ENCODE measurements at regions not wholly inside any gene's neighbourhood (a gene's known extent, or its start where the extent isn't known, plus 50 kb on each side); places are given as distances from the start of the nearest gene placed in this dataset.

- DNase-seq = no peak
These were observed 309.2 kb upstream of the PRMT6 start for GRCh38 chr1:106747232-106747631.

GRCh38 chr1:106747791-106748190, 308.7 kb upstream of the PRMT6 start:
- no peak for DNase-seq

GRCh38 chr1:106748606-106749005, 307.9 kb upstream of the PRMT6 start:
- no peak for DNase-seq

- DNase-seq = no peak
These were observed 307.0 kb upstream of the PRMT6 start for GRCh38 chr1:106749491-106749890.

DNA sequence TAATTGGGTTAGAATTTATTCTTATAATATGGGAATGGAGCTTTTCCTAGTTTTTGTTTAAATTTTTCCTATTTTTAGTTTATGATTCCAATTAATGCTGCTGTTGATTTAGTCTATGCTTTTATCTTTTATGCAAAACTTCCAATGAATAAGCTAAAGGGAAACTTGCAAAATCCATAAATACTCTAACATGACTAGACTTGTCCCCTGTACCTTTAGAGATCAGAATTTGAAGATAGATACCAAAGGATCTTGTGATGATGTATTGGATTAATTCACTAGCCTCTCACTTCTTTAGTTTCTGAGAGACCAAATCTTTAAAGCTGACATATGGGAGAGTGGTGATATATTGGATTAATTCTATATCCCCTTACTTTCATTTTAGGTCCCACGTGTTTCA, 306.6 kb upstream of the PRMT6 start:
- no peak for DNase-seq

DNA sequence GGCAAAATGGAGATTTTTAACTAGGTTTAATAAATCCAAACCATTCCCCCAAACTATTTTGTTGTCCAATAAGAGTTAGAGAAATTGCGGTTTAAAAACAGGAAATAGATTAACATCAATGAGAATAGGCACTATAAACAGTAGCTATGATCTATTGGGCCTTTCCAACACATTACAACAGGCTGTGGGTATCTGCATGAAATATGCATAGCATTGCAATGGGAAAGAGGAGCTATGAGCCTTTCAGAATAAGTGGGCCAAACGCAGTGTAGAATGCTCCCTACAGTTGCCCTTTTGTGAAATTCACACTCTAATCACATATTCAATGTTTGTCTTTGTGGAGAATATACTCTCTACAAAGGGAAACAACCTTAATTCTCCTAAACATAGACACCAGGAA, 305.5 kb upstream of the PRMT6 start:
- DNase-seq = no peak

GRCh38 chr1:106753066-106753465, 303.4 kb upstream of the PRMT6 start:
- DNase-seq = no peak

GRCh38 chr1:106754957-106755356, 301.5 kb upstream of the PRMT6 start:
- DNase-seq = no peak

GRCh38 chr1:106755682-106756406, 300.6 kb upstream of the PRMT6 start:
- DNase-seq = peak; percentile 65

DNA sequence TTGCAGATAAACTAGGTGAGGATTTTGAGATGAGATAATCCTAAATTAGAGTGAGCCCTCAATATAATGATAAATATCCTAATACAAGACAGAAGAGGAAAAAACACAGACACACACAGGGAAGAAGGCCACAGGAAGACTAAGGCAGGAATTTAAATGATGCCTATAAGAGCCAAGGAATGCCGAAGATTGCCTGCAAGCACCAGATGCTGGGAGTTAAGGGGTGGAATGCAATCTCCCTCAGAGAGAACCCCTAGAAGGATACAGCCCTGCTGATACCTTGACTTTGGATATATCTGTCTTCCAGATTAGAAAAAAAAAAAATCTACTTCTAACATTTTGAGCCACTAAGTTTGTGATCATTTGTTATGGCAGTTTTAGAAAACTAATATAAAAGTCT, 299.7 kb upstream of the PRMT6 start:
- DNase-seq = no peak

DNA sequence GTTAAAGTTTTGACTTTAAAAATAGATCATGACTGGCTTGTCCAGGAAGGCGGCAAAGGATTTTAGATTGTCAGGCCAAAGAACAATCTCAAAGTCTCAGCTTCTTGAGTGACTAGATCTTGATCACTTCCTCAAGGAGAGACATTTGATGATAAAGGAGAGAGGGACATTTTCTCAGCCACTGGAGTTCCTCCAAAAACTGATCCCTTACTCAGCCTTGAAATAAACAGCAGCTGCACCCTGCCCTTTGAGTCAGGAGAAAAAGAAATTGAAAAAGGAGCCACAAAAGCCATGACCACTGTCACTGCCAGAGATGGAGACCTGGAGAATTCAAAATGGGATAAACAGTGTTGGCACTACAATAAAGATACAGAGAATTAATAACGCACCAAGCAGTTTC, 288.4 kb upstream of the PRMT6 start:
- no peak for DNase-seq

DNA sequence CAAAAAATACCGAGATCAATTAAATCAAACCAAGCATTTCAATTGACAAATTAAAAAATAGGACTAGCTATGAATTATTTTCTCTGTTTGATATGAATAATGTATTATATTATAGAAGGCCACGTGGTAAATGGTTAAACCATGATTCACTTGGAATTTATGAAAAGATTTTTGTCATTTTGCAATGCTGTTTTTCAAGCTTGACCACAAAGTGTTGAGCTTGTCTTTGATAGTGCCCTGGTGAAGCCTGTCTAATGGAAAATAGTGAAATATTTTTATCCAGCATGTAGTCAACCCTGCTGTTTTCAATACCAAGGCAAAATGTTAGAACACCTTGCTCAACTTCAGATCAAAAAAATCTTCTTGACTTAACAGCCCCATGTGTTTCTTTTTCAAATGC, 288.0 kb upstream of the PRMT6 start:
- DNase-seq = no peak

DNA sequence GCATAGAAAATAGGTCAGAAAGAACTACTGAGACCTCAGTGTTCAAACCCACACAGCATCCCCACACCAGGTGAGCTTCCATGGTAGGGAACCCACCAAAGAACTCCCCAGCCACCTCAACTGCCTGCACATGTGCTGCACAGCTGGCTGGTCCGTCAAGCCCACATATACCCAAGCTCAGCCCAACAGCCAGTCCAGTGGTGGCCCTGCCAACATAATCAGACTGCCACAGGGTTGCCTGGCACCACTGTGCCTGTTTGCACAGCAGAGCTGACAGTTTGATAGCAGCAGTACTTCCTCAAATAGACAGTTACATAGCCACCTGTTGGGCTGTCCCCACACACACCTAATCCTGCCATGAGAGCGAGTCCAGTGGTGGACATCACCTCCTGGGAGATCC, 283.3 kb upstream of the PRMT6 start:
- DNase-seq = peak; percentile 39

GRCh38 chr1:106780066-106780465, 276.4 kb upstream of the PRMT6 start:
- no peak for DNase-seq

DNA sequence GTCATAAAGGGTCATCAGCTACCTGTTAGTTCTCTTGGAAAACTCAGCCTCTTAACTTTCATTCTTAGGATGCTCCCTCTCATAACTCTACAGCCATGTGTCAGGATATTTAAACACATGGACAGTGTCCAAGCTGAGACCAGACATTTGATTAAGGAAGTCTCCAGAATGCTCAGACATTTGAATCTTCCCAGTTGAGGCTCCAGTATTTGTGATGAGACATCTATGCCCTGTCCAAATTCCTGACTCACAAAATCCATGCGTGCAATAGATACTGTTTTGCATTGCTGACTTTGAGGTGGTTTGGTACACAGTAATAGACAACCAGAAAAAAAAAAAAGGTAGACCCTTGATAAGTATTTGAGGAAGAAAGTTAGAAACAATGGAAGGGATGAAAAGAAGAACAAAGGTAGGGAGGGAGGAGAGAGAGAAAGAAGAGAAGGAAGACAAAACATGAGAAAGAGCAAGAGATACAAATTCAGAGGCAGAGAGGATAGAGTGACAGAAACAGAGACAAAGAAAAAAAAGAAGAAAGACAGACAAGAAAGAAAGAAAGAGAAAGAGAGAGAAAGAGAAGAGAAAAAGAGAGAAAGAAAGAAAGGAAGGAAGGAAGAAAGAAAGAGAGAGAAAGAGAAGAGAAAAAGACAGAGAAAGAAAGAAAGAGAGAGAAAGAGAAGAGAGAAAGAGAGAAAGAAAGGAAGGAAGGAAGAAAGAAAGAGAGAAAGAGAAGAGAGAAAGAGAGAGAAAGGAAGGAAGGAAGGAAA, 275.5 kb upstream of the PRMT6 start:
- no peak for DNase-seq

DNA sequence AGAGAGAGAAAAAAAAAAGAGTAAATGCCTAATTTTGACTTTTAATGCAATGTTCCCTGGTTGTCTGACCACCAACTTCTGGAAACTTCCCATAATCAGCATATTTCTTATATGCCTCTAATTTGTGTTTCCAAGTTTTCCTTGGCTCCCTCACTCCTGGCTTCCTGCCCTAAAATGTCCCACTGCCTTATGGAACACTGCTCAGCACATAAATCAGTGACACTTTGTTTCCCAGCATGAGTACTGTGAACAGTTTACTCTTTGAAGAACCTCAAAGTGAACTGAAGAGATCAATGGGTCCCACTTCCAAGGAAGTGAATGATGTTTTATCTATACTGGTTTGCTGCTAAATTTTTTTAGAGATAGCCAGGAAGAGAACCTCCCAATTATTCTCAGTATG, 271.3 kb upstream of the PRMT6 start:
- DNase-seq = no peak

DNA sequence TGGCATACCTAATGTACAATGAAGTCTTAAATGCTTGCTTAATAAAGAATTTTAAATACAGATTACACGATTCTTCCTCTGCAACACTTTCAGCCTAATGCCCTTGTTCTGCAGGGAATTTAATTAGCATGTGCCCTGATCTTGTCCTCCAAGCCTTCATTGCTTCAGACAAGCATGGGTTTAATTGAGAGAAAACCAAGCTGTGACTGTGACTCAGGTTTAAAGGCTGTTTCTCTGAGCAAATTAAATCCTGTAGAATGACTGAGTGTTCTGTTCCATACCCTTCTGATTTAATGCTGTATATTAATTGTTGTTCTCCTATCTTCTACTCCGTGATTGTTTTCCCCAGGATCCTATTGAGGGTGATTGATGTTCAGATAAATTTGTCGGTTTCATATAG, 269.0 kb upstream of the PRMT6 start:
- DNase-seq = no peak

DNA sequence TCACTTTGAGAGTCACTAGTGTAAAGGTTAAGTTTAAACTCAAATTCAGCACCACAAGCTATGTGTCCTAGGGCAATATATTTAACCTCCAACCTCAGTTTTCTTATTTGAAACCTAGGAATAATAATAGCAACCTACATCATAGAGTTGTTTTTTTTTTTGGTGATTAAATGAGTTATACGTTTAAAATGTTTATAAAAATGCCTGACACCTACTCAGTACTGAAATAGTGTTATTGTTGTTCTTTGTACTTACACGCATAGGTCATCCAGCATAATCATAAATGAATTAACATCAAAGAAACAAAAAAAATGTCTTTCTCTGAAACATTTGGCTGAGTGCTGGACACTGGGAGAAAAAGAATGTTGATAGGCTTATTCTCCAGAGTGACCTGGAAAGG, 266.8 kb upstream of the PRMT6 start:
- DNase-seq = no peak

DNA sequence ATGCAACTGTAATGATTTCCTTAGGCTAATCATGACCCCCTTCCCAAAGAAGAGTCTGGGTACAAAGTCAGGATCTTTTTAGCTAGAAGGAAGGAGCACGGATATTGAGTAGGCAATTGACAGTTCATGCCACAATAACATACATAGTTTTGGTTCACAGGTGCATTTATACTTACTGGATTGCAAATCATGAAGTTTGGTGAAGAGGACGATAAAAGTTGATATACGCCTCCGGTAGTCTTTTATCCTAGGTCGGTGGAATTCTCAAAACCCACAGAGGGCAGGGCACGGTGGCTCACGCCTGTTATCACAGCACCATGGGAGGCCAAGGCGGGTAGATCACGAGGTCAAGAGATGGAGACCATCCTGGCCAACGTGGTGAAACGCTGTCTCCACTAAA, 265.4 kb upstream of the PRMT6 start:
- no peak for DNase-seq

- no peak for DNase-seq
These were observed 262.8 kb upstream of the PRMT6 start for GRCh38 chr1:106793651-106794050.

GRCh38 chr1:106798991-106799390, 257.5 kb upstream of the PRMT6 start:
- no peak for DNase-seq

DNA sequence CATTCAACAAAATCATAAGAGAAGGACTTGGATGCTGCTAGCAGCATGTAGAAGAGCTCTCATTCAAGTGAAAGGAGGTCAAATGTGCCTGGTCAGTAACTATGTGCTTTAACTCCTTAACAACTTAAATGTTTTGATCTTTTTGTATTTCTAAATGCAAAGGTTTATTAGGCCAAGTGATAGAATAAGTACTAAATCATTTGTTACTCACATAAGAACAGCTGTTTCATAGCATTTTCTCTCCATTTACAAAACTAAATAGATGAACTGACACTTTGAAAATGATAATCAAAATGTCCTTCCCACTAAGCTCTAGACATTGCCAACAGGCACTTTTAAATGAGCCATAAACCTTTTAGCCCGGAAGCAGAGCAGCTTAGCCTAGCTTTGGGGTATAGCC, 254.3 kb upstream of the PRMT6 start:
- no peak for DNase-seq

DNA sequence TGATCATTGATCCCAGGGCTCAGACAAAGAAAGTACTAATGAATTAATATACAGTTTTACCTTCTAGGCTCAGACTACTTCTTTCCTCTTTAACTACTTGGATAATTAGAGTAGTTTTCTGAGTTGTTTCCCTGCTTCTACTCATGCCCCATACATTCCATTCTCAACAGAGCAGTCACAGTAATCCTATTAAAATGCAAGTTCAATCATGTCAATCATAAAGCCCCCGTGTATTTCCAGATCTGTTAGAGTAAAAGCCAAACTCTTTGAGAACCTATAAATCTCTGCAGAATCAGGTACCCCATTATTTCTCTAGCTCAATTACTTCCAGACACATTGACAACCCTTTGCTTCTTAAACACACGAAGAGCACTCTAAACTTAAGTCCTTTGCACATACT, 242.1 kb upstream of the PRMT6 start:
- no peak for DNase-seq

DNA sequence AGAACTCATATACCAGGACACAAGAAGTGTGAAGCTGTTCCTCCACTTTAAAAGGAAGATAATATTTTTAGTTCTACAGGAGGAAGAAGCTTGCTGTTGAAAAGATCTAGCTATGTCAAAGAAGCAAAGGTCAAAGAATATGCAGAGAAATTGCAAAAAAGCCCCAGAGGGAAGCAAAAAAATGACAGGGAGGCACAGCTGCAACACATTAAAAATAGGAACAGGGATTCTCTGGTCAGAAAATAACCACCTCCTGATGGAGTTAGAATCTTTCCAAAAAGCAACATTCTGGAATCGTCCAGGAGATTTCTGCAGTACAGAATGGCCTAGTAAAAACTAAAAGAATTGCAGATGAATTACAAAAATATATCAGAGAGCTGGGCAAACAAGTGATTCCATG, 238.9 kb upstream of the PRMT6 start:
- DNase-seq = no peak

- DNase-seq = no peak
These were observed 225.0 kb upstream of the PRMT6 start for GRCh38 chr1:106831511-106831910.

Data from DMS53 (cell line).